ENCODE measurements at regions not wholly inside any gene's neighbourhood (a gene's known extent, or its start where the extent isn't known, plus 50 kb on each side); places are given as distances from the start of the nearest gene placed in this dataset.

- no peak for TF ChIP-seq CTCF (IDR thresholded peaks at IDR 0.05 in 8 of 11, conservative IDR thresholded peaks at IDR 0.05 in 3 of 11)
- TF ChIP-seq POLR2A (IDR thresholded peaks at IDR 0.05), result no peak
Measured at GRCh38 chr6:117206522-117206921, 58.8 kb upstream of the VGLL2 start.
